WTC11 (cell line): ENCODE measurements at regions not wholly inside any gene's neighbourhood (a gene's known extent, or its start where the extent isn't known, plus 50 kb on each side); places are given as distances from the start of the nearest gene placed in this dataset.

ENCODE experiments used
- ATAC-seq: fragments of 200-7000 bp; cut with Tn5 transposase; 2 replicates; pipeline ENCODE4 v1.10.0; 2021; ENCODE audit warnings: mild to moderate bottlenecking, moderate library complexity
- CTCF ChIA-PET: fragments of 300-600 bp; sonication (Branson Sonifier 250); formaldehyde crosslinking; loops from one replicate; lab custom pipeline; 2021; ENCODE audit warnings: antibody characterized with exemption; lab: Charles Lee
- POLR2A ChIA-PET: fragments of 350-600 bp; sonication (Branson Sonifier 250); formaldehyde crosslinking; loops from one replicate; lab custom pipeline; 2021; ENCODE audit warnings: antibody characterized with exemption; lab: Charles Lee
- DNase-seq: peaks from one replicate; pipeline ENCODE4 v3.0.0; 2021; ENCODE audit warnings: low spot score
- H3K27ac Mint-ChIP-seq: 2 replicates; pipeline ENCODE4 v1.8.0; 2021; ENCODE audit warnings: mixed read lengths
- H3K27me3 Mint-ChIP-seq: 2 replicates; pipeline ENCODE4 v1.8.0; 2021; ENCODE audit warnings: low read depth, mild to moderate bottlenecking, moderate library complexity, mixed read lengths
- H3K36me3 Mint-ChIP-seq: 2 replicates; pipeline ENCODE4 v1.8.0; 2021; ENCODE audit warnings: mixed read lengths
- H3K4me1 Mint-ChIP-seq: 2 replicates; pipeline ENCODE4 v1.8.0; 2022; ENCODE audit warnings: mixed read lengths
- H3K4me3 Mint-ChIP-seq: 2 replicates; pipeline ENCODE4 v1.8.0; 2021; ENCODE audit warnings: mild to moderate bottlenecking, moderate library complexity, mixed read lengths
- H3K9me3 Mint-ChIP-seq: 2 replicates; pipeline ENCODE4 v1.8.0; 2021; ENCODE audit warnings: mixed read lengths
- ATF1 ChIP-seq: sonication (generic); formaldehyde crosslinking; IDR thresholded peaks from 2 replicates; pipeline ENCODE4 v1.8.1; 2023; ENCODE audit warnings: mild to moderate bottlenecking, moderate library complexity, missing genetic modification reagents
- CREB1 ChIP-seq: sonication (generic); formaldehyde crosslinking; IDR thresholded peaks from 2 replicates; pipeline ENCODE4 v1.8.0; 2023; ENCODE audit warnings: mild to moderate bottlenecking, missing genetic modification reagents
- ELF4 ChIP-seq: sonication (generic); formaldehyde crosslinking; IDR thresholded peaks from 2 replicates; pipeline ENCODE4 v1.8.1; 2022; ENCODE audit warnings: low read depth, mild to moderate bottlenecking, moderate library complexity, missing genetic modification reagents
- ESRRA ChIP-seq: sonication (generic); formaldehyde crosslinking; IDR thresholded peaks from 2 replicates; pipeline ENCODE4 v1.8.1; 2022; ENCODE audit warnings: mild to moderate bottlenecking, missing genetic modification reagents, borderline replicate concordance
- FOXJ3 ChIP-seq: sonication (generic); formaldehyde crosslinking; IDR thresholded peaks from 2 replicates; pipeline ENCODE4 v1.9.0; 2021; ENCODE audit warnings: missing genetic modification reagents, mild to moderate bottlenecking, borderline replicate concordance
- FOXP1 ChIP-seq: sonication (generic); formaldehyde crosslinking; IDR thresholded peaks from 2 replicates; pipeline ENCODE4 v1.8.0; 2022; ENCODE audit warnings: missing genetic modification reagents, mild to moderate bottlenecking, moderate library complexity, borderline replicate concordance
- HMGXB4 ChIP-seq: sonication (generic); formaldehyde crosslinking; IDR thresholded peaks from 2 replicates; pipeline ENCODE4 v1.8.1; 2023; ENCODE audit warnings: mild to moderate bottlenecking, moderate library complexity, missing genetic modification reagents
- IRF1 ChIP-seq: sonication (generic); formaldehyde crosslinking; IDR thresholded peaks from 2 replicates; pipeline ENCODE4 v1.8.0; 2023; ENCODE audit warnings: missing genetic modification reagents
- KAT7 ChIP-seq: sonication (generic); formaldehyde crosslinking; IDR thresholded peaks from 2 replicates; pipeline ENCODE4 v1.8.1; 2023; ENCODE audit warnings: missing genetic modification reagents, mild to moderate bottlenecking, borderline replicate concordance
- NR1H2 ChIP-seq: sonication (generic); formaldehyde crosslinking; IDR thresholded peaks from 2 replicates; pipeline ENCODE4 v1.9.0; 2021; ENCODE audit warnings: mild to moderate bottlenecking, moderate library complexity, missing genetic modification reagents
- NR2C2 ChIP-seq: sonication (generic); formaldehyde crosslinking; IDR thresholded peaks from 2 replicates; pipeline ENCODE4 v1.8.0; 2022; ENCODE audit warnings: mild to moderate bottlenecking, missing genetic modification reagents
- NR3C1 ChIP-seq: sonication (generic); formaldehyde crosslinking; conservative IDR thresholded peaks from 2 replicates; pipeline ENCODE4 v1.8.1; 2023; ENCODE audit warnings: low read depth, mild to moderate bottlenecking, missing genetic modification reagents
- PREB ChIP-seq: sonication (generic); formaldehyde crosslinking; IDR thresholded peaks from 2 replicates; pipeline ENCODE4 v1.8.1; 2022; ENCODE audit warnings: mild to moderate bottlenecking, missing genetic modification reagents, moderate library complexity, borderline replicate concordance
- RELA ChIP-seq: sonication (generic); formaldehyde crosslinking; IDR thresholded peaks from 2 replicates; pipeline ENCODE4 v1.8.1; 2022; ENCODE audit warnings: missing genetic modification reagents, mild to moderate bottlenecking, borderline replicate concordance
- SMAD4 ChIP-seq: sonication (generic); formaldehyde crosslinking; IDR thresholded peaks from 2 replicates; pipeline ENCODE4 v1.8.0; 2022; ENCODE audit warnings: mild to moderate bottlenecking, missing genetic modification reagents
- TP53 ChIP-seq: sonication (generic); formaldehyde crosslinking; IDR thresholded peaks from 2 replicates; pipeline ENCODE4 v1.8.1; 2023; ENCODE audit warnings: mild to moderate bottlenecking, missing genetic modification reagents
- USF1 ChIP-seq: sonication (generic); formaldehyde crosslinking; IDR thresholded peaks from 2 replicates; pipeline ENCODE4 v1.8.0; 2022; ENCODE audit warnings: mild to moderate bottlenecking, missing genetic modification reagents
- USF2 ChIP-seq: sonication (generic); formaldehyde crosslinking; IDR thresholded peaks from 2 replicates; pipeline ENCODE4 v1.8.1; 2023; ENCODE audit warnings: mild to moderate bottlenecking, missing genetic modification reagents, moderate library complexity
- ZBTB21 ChIP-seq: sonication (generic); formaldehyde crosslinking; IDR thresholded peaks from 2 replicates; pipeline ENCODE4 v1.8.1; 2023; ENCODE audit warnings: mild to moderate bottlenecking, missing genetic modification reagents, borderline replicate concordance
- ZNF138 ChIP-seq: sonication (generic); formaldehyde crosslinking; conservative IDR thresholded peaks from 2 replicates; pipeline ENCODE4 v1.8.1; 2022; ENCODE audit warnings: mild to moderate bottlenecking, moderate library complexity, missing genetic modification reagents
- ZNF263 ChIP-seq: sonication (generic); formaldehyde crosslinking; IDR thresholded peaks from 2 replicates; pipeline ENCODE4 v1.8.1; 2022; ENCODE audit warnings: low read depth, mild to moderate bottlenecking, moderate library complexity, missing genetic modification reagents
- ZNF317 ChIP-seq: sonication (generic); formaldehyde crosslinking; IDR thresholded peaks from 2 replicates; pipeline ENCODE4 v1.8.1; 2023; ENCODE audit warnings: low read depth, mild to moderate bottlenecking, moderate library complexity, missing genetic modification reagents, borderline replicate concordance
- ZNF416 ChIP-seq: fragments of 250-450 bp; sonication (Bioruptor Pico); IDR thresholded peaks from 2 replicates; pipeline ENCODE4 v1.9.0; 2021; ENCODE audit warnings: mild to moderate bottlenecking, inconsistent platforms

- TF ChIP-seq NR3C1 (CRISPR knock-in tag) (no peak), USF1 (CRISPR knock-in tag) (no peak), SMAD4 (CRISPR knock-in tag) (no peak), ZNF317 (CRISPR knock-in tag) (no peak), ATF1 (no peak), ELF4 (CRISPR knock-in tag) (no peak), FOXP1 (no peak), HMGXB4 (CRISPR knock-in tag) (no peak)
These were observed 926.3 kb downstream of the BRD1 start (continued) for GRCh38 chr22:48901324-48901723.

GRCh38 chr22:48900626-48901025, 927.0 kb downstream of the BRD1 start:
- no peak for TF ChIP-seq ESRRA (CRISPR knock-in tag)
- no peak for TF ChIP-seq TP53 (CRISPR knock-in tag)
- TF ChIP-seq ATF1 = no peak
- TF ChIP-seq CREB1 (CRISPR knock-in tag) = no peak
- TF ChIP-seq PREB (CRISPR knock-in tag) = no peak
- no peak for TF ChIP-seq ELF4 (CRISPR knock-in tag)
- no peak for TF ChIP-seq RELA (CRISPR knock-in tag)
- TF ChIP-seq IRF1 = no peak
- TF ChIP-seq USF2 = no peak
- TF ChIP-seq FOXJ3 (CRISPR knock-in tag) = no peak
- TF ChIP-seq NR2C2 (CRISPR knock-in tag) = no peak
- DNase-seq (no peak), ATAC-seq (no peak)
- no peaks in the 10 kb centered on the region for H3K36me3 Mint-ChIP-seq
- no peak overlapping the region for H3K4me3 Mint-ChIP-seq
- no peaks in the 10 kb centered on the region for H3K4me1 Mint-ChIP-seq
- H3K27ac Mint-ChIP-seq = no peak overlapping the region
- H3K27me3 Mint-ChIP-seq = no peaks in the 10 kb centered on the region; the same call in 1 of the 2 replicates
- POLR2A ChIA-PET = interaction anchor here (0.6 kb wide), 1 partner anchor 125 kb away, joined by 3 read pairs; no protein-coding TSS in a partner anchor
- no peaks in the 10 kb centered on the region for H3K9me3 Mint-ChIP-seq
- CTCF ChIA-PET = no interaction called here

- TF ChIP-seq USF1 (CRISPR knock-in tag) (no peak), RELA (CRISPR knock-in tag) (no peak), ZNF416 (CRISPR knock-in tag) (no peak), ZNF263 (CRISPR knock-in tag) (no peak), ZNF317 (CRISPR knock-in tag) (no peak), ZBTB21 (CRISPR knock-in tag) (no peak), ZNF138 (no peak), TP53 (CRISPR knock-in tag) (no peak), KAT7 (CRISPR knock-in tag) (no peak), NR1H2 (no peak)
- no peaks in the 10 kb centered on the region for H3K4me1 Mint-ChIP-seq
- ChIA-PET CTCF (no interaction called here), POLR2A (no interaction called here)
- no peaks in the 10 kb centered on the region; the same call in 1 of the 2 replicates for H3K27me3 Mint-ChIP-seq
- DNase-seq (no peak), ATAC-seq (no peak)
- no peaks in the 10 kb centered on the region for H3K9me3 Mint-ChIP-seq
- no peak overlapping the region for H3K4me3 Mint-ChIP-seq
- no peak overlapping the region for H3K27ac Mint-ChIP-seq
- no peaks in the 10 kb centered on the region for H3K36me3 Mint-ChIP-seq
These were observed 927.4 kb downstream of the BRD1 start for GRCh38 chr22:48900327-48900597.
